Esophagus squamous epithelium (tissue), 5 donors: ENCODE measurements at regions not wholly inside any gene's neighbourhood (a gene's known extent, or its start where the extent isn't known, plus 50 kb on each side); places are given as distances from the start of the nearest gene placed in this dataset.

Experiments used
- DNase-seq: peaks from one replicate; lab custom pipeline; 2025; lab: John Stamatoyannopoulos, UW
- H3K27ac ChIP-seq, 4 donors: fragments of 200-600 bp; sonication (generic); one replicate each; pipeline ENCODE4 v1.5.1; 2016 to 2019; ENCODE audit warnings: mild to moderate bottlenecking in 1 of 4
- H3K27me3 ChIP-seq, 4 donors: fragments of 200-600 bp; sonication (generic); 1 replicate in 3 of 4; 2 replicates in 1 of 4; pipeline versions ENCODE4 v1.5.1 to v1.6.0; 2017 to 2021; ENCODE audit warnings: antibody characterized with exemption in 1 of 4
- H3K36me3 ChIP-seq, 3 donors: fragments of 200-600 bp; sonication (generic); one replicate each; pipeline ENCODE4 v1.5.1; 2016 to 2019
- H3K4me1 ChIP-seq, 3 donors: fragments of 200-600 bp; sonication (generic); one replicate each; pipeline ENCODE4 v1.5.1; 2017 to 2019
- H3K4me3 ChIP-seq, 4 donors: fragments of 200-600 bp; sonication (generic); 1 replicate in 3 of 4; 2 replicates in 1 of 4; pipeline ENCODE4 v1.5.1; 2016 to 2019; ENCODE audit warnings: mild to moderate bottlenecking in 2 of 4, moderate library complexity in 1 of 4
- H3K9me3 ChIP-seq, 3 donors: fragments of 200-600 bp; sonication (generic); one replicate each; pipeline ENCODE4 v1.5.1; 2016 to 2019
- POLR2A ChIP-seq, 4 donors: fragments of 450-650 bp; IDR thresholded peaks; one replicate each; pipeline ENCODE4 v1.6.1; 2017; ENCODE audit warnings: antibody characterized with exemption in 4 of 4, mild to moderate bottlenecking in 4 of 4, moderate library complexity in 3 of 4
- WGBS, 2 donors: methylation state at CpG; one replicate each; pipeline ENCODE4 v1.1.5; 2018; 5-methylcytosine and 5-hydroxymethylcytosine counted together
- intact Hi-C: fragments of 100-400 bp; cut with DNase I; formaldehyde crosslinking; loops from one replicate; pipeline ENCODE4 v1.15.0; 2022
- TF ChIP-seq, protein P1 (sequence below), 6 experiments: fragments of 450-650 bp in 4 of 6; fragments of 200-600 bp in 2 of 6; sonication (generic) in 2 of 6; IDR thresholded peaks; one replicate each; pipeline ENCODE4 v1.5.1; 2016 to 2019; ENCODE audit warnings: antibody characterized with exemption in 6 of 6, mild to moderate bottlenecking in 4 of 6, moderate library complexity in 4 of 6
- donor health status: DM: yes; HTN: yes; CAD: no.

DNA sequence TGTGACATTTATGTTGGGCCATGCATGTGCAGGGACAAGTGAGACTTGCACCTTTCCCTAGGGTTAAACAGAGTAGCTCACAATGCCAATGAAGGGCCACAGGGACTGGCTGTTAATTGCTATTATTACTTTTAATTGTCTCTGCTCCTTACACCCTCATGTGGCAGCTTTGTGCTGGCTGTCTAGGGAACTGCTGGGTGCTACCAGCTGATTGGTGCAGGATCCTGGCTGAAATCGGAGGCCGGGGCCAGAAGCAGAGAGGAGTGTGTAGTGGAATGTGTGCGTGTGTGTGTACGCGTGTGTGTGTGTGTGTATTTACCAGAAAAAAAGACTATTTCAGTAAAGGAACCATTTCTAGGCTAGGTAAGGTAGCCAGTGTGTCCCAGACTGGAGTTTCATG is 302.5 kb downstream of the CTTN start:
- no peak overlapping the region for H3K4me3 ChIP-seq
- H3K27ac ChIP-seq, result no peak overlapping the region
- TF ChIP-seq, protein P1, sequence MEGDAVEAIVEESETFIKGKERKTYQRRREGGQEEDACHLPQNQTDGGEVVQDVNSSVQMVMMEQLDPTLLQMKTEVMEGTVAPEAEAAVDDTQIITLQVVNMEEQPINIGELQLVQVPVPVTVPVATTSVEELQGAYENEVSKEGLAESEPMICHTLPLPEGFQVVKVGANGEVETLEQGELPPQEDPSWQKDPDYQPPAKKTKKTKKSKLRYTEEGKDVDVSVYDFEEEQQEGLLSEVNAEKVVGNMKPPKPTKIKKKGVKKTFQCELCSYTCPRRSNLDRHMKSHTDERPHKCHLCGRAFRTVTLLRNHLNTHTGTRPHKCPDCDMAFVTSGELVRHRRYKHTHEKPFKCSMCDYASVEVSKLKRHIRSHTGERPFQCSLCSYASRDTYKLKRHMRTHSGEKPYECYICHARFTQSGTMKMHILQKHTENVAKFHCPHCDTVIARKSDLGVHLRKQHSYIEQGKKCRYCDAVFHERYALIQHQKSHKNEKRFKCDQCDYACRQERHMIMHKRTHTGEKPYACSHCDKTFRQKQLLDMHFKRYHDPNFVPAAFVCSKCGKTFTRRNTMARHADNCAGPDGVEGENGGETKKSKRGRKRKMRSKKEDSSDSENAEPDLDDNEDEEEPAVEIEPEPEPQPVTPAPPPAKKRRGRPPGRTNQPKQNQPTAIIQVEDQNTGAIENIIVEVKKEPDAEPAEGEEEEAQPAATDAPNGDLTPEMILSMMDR (IDR thresholded peaks at IDR 0.05), result no peak
- TF ChIP-seq POLR2A (IDR thresholded peaks at IDR 0.05), result no peak
- H3K4me1 ChIP-seq, result no peaks in the 10 kb centered on the region
- no peaks in the 10 kb centered on the region for H3K27me3 ChIP-seq
- 64 to 66% methylated on average over 4 to 5 of the region's 5 CpGs for WGBS, 2 donors
- DNase-seq, result no peak
- no peaks in the 10 kb centered on the region for H3K36me3 ChIP-seq
- intact Hi-C loops, result no loop called here
- no peaks in the 10 kb centered on the region for H3K9me3 ChIP-seq

DNA sequence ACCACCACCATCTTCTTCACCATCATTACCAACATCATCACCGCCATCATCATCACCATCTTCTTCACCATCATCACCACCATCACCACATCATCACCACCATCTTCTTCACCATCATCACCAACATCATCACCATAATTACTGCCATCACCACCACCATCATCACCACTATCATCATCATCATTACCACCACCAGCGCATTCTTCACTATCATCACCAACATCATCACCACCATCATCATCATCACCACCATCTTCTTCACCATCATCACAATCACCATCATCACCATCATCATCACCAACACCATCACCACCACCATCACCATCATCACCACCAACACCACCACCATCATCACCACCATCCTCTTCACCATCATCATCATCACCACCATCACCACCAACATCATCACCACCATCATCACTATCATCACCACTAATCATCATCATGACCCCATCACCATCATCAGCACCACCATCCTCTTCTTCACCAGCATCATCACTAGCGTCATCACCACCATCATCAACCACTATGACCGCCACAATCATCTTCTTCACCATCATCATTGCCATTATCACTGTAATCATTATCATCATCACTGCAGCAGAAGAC is 303.8 kb downstream of the CTTN start:
- 96 to 97% methylated on average over 4 of the region's 4 CpGs for WGBS, 2 donors
- no peaks in the 10 kb centered on the region for H3K4me1 ChIP-seq
- no peaks in the 10 kb centered on the region for H3K9me3 ChIP-seq
- H3K27ac ChIP-seq, result no peak overlapping the region
- H3K4me3 ChIP-seq, result no peak overlapping the region
- H3K27me3 ChIP-seq, result no peaks in the 10 kb centered on the region
- DNase-seq, result no peak
- H3K36me3 ChIP-seq, result no peaks in the 10 kb centered on the region
- TF ChIP-seq, protein P1 (IDR thresholded peaks at IDR 0.05), result no peak
- no peak for TF ChIP-seq POLR2A (IDR thresholded peaks at IDR 0.05)
- intact Hi-C loops, result no loop called here

DNA sequence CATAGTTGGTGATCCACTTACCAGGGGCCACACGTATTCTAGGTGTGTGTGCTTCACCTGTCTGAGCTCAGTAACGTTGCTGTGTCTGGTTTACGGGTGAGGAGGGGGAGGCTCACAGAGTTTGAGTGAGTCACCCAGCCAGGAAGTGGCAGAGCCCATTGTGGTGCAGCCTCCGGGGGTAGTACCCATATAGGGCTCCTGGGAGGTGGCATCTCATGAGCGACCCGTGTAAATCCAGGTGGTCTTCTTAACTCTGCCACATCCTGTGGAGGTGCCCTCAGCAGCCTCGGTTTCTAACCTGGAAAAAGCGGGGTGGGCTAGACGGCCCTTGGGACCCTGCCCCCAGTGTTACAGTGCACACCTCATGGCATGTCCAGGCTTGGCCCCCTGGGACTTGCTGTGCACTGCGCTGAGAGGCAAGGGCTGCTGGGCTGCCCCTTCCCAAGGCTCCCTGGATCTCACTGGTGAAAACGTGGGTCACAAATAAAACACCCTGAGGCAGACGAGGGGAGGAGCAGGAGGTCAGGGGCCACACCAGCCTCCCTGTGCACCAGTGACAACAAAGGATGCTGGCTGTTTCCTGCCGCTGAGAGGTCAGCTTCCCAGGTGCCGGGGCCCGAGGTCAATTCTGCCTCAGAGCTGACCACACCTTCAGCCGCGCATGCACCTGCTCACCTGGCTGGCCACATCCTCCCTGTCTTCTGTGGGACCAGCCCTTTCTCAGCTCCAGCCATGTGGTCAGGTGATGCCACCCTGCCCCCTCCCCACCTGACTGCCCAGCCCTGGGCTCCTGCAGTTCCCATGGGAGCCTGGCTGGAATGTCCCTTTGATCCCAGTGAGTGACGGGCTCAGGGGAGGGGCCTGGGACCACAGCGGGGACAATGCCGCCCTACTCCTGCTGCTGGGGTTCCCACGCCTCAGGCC is 305.1 kb downstream of the CTTN start:
- TF ChIP-seq, protein P1 (IDR thresholded peaks at IDR 0.05), result no peak
- TF ChIP-seq POLR2A (IDR thresholded peaks at IDR 0.05), result no peak
- no peak overlapping the region for H3K4me3 ChIP-seq
- no peak overlapping the region for H3K27ac ChIP-seq
- no peaks in the 10 kb centered on the region for H3K9me3 ChIP-seq
- no peaks in the 10 kb centered on the region for H3K27me3 ChIP-seq
- no peaks in the 10 kb centered on the region for H3K36me3 ChIP-seq
- DNase-seq, result no peak
- 57 to 62% methylated on average over 7 to 9 of the region's 21 CpGs for WGBS, 2 donors
- intact Hi-C loops, result no loop called here
- H3K4me1 ChIP-seq, result no peaks in the 10 kb centered on the region

DNA sequence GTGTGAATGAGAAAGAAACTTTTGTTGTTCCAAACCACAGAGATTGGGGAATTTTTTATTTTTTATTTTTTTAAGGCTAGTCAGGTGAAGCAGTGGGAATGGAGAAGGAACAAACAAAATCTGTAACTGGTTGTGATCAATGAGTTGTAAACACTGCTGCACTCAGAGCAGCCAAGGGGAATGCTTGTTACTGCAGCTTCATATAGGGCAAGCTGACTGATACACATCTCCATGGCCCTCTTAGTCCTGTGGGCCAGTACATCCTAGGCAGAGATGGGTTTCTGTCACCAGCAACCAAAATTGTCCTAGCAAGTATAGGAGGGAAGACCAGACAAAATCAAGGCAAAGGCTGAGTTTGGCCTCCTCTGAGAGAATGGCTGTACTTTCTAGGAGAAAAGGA is 306.8 kb downstream of the CTTN start:
- Histone ChIP-seq H3K4me1 (no peaks in the 10 kb centered on the region), H3K27me3 (peaks cover 0 to 8% (median 0%) of the 10 kb centered on the region in 4 donors), H3K27ac (no peak overlapping the region), H3K36me3 (no peaks in the 10 kb centered on the region), H3K9me3 (no peaks in the 10 kb centered on the region), H3K4me3 (no peak overlapping the region)
- no peak for TF ChIP-seq POLR2A (IDR thresholded peaks at IDR 0.05)
- TF ChIP-seq, protein P1 (IDR thresholded peaks at IDR 0.05), result no peak
- DNase-seq, result no peak
- intact Hi-C loops, result no loop called here

DNA sequence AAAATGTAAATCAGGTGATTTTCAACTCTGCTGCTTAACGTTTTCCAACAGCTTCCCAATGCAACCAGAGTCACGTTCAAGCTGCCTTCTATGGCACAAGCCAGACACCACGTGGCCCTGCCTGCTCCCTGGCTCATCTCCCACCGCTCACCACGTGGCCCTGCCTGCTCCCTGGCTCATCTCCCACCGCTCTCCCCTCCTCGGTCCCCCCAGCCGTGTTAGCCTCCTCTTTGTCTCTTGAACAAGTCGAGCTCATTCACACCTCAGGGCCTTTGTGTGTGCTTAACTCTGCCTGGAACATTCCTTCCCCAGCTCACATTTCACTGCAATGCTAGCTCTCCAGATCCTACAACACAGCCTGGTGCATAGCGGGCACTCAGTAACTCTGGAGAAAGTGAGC is 307.6 kb downstream of the CTTN start:
- H3K27me3 ChIP-seq, result peaks cover 0 to 15% (median 0%) of the 10 kb centered on the region in 4 donors
- intact Hi-C loops, result no loop called here
- no peaks in the 10 kb centered on the region for H3K36me3 ChIP-seq
- DNase-seq, result no peak
- TF ChIP-seq, protein P1 (IDR thresholded peaks at IDR 0.05), result no peak
- no peak for TF ChIP-seq POLR2A (IDR thresholded peaks at IDR 0.05)
- no peaks in the 10 kb centered on the region for H3K4me1 ChIP-seq
- no peaks in the 10 kb centered on the region for H3K9me3 ChIP-seq
- no peak overlapping the region for H3K4me3 ChIP-seq
- H3K27ac ChIP-seq, result no peak overlapping the region
- WGBS, 2 donors, result 56 to 66% methylated on average over 10 of the region's 10 CpGs
